Esophagus muscularis mucosa (tissue), 4 donors: ENCODE measurements at regions not wholly inside any gene's neighbourhood (a gene's known extent, or its start where the extent isn't known, plus 50 kb on each side); places are given as distances from the start of the nearest gene placed in this dataset.
A peak's percentile ranks its signal among the peaks of the same experiment; 100 is the strongest.

Experiments used
- DNase-seq: peaks from one replicate; pipeline ENCODE4 v3.0.0-alpha.2; 2017; ENCODE audit errors: extremely low spot score
- H3K27ac ChIP-seq, 4 donors: fragments of 200-600 bp; sonication (generic); replicated peaks in 1 of 4; 1 replicate in 3 of 4; 2 replicates in 1 of 4; pipeline ENCODE4 v1.5.1; 2016 to 2019; ENCODE audit warnings: mild to moderate bottlenecking in 1 of 4
- H3K27me3 ChIP-seq, 4 donors: fragments of 200-600 bp; sonication (generic); one replicate each; pipeline versions ENCODE4 v1.5.1 to v1.6.0; 2016 to 2019
- H3K36me3 ChIP-seq, 4 donors: fragments of 200-600 bp; sonication (generic); one replicate each; pipeline ENCODE4 v1.5.1; 2016 to 2019
- H3K4me1 ChIP-seq, 4 donors: fragments of 200-600 bp; sonication (generic); one replicate each; pipeline ENCODE4 v1.5.1; 2016 to 2019
- H3K4me3 ChIP-seq, 4 donors: fragments of 200-600 bp; sonication (generic); 1 replicate in 2 of 4; 2 replicates in 2 of 4; pipeline ENCODE4 v1.5.1; 2016 to 2019; ENCODE audit warnings: mild to moderate bottlenecking in 4 of 4, moderate library complexity in 1 of 4
- H3K9me3 ChIP-seq, 4 donors: fragments of 200-600 bp; sonication (generic); 1 replicate in 3 of 4; 2 replicates in 1 of 4; pipeline ENCODE4 v1.5.1; 2016 to 2019
- EP300 ChIP-seq: sonication (generic); formaldehyde crosslinking; IDR thresholded peaks from one replicate; pipeline ENCODE4 v1.6.1; 2017; ENCODE audit warnings: antibody characterized with exemption
- POLR2A ChIP-seq: fragments of 450-650 bp; IDR thresholded peaks from one replicate; pipeline ENCODE4 v1.6.1; 2017; ENCODE audit warnings: antibody characterized with exemption, moderate library complexity, mild to moderate bottlenecking, low read depth
- POLR2AphosphoS5 ChIP-seq, 2 donors: sonication (generic); formaldehyde crosslinking; IDR thresholded peaks; one replicate each; pipeline ENCODE4 v1.6.1; 2017; ENCODE audit warnings: antibody characterized with exemption in 2 of 2
- WGBS: methylation state at CpG from one replicate; pipeline ENCODE4 v1.1.5; 2018; 5-methylcytosine and 5-hydroxymethylcytosine counted together
- intact Hi-C: fragments of 100-400 bp; cut with DNase I; formaldehyde crosslinking; loops from one replicate; pipeline ENCODE4 v1.15.1; 2023
- TF ChIP-seq, protein P1 (sequence below), 3 experiments: fragments of 200-600 bp in 2 of 3; fragments of 450-650 bp in 1 of 3; sonication (generic) in 2 of 3; IDR thresholded peaks; one replicate each; pipeline ENCODE4 v1.5.1; 2017 to 2019; ENCODE audit warnings: antibody characterized with exemption in 3 of 3, mild to moderate bottlenecking in 2 of 3, moderate library complexity in 1 of 3

DNA sequence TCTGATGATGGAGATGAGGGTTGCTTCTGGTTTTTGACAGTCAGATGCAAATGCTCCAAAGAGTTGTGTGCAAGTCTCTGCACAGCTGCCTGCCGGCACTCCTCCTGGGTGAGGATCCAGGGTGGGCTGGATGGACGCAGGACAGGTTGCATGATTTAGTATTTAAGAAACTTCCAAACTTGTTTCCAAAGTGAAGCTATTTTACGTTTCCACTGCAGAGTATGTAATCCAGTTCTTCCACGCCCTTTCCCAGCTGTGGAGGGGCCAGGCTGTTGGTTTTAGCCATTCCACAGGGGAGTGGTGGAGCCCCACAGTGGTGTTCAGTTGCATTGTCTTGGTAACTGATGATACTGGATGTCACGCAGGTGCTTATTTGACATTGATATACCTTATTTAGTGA, 157.3 kb downstream of the THBS2 start:
- intact Hi-C loops, result no loop called here
- TF ChIP-seq, protein P1, sequence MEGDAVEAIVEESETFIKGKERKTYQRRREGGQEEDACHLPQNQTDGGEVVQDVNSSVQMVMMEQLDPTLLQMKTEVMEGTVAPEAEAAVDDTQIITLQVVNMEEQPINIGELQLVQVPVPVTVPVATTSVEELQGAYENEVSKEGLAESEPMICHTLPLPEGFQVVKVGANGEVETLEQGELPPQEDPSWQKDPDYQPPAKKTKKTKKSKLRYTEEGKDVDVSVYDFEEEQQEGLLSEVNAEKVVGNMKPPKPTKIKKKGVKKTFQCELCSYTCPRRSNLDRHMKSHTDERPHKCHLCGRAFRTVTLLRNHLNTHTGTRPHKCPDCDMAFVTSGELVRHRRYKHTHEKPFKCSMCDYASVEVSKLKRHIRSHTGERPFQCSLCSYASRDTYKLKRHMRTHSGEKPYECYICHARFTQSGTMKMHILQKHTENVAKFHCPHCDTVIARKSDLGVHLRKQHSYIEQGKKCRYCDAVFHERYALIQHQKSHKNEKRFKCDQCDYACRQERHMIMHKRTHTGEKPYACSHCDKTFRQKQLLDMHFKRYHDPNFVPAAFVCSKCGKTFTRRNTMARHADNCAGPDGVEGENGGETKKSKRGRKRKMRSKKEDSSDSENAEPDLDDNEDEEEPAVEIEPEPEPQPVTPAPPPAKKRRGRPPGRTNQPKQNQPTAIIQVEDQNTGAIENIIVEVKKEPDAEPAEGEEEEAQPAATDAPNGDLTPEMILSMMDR (IDR thresholded peaks at IDR 0.05), result no peak
- no peak for TF ChIP-seq POLR2A
- Histone ChIP-seq H3K4me3 (no peak overlapping the region), H3K36me3 (no peaks in the 10 kb centered on the region), H3K27ac (no peak overlapping the region), H3K4me1 (peaks cover 0 to 4% (median 0%) of the 10 kb centered on the region in 4 donors), H3K27me3 (no peaks in the 10 kb centered on the region), H3K9me3 (no peaks in the 10 kb centered on the region)
- peak; percentile 70 for DNase-seq
- WGBS, result 87% methylated on average over 5 of the region's 5 CpGs

DNA sequence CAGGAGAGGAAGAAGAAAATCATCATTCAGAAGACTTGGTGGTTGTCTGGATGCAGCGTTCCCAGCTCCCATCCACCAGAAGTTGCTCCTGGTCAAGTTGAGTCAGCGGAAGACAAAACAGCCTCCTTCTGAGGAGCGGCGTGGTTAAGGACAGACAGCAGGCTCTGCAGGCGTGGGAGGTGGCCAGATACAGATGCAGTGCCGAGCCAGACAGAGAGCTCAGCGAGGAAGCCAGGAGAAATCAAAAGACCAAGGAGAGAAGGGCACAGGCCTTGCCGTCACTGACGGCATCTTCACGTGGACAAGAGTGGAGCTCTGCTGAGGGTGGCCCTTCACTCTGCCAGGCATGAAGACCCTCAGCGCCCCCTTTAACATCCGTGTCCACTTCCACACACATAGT, 158.5 kb downstream of the THBS2 start:
- Histone ChIP-seq H3K27me3 (no peaks in the 10 kb centered on the region), H3K4me3 (no peak overlapping the region), H3K9me3 (peaks cover 0 to 10% (median 7%) of the 10 kb centered on the region in 4 donors), H3K27ac (no peak overlapping the region), H3K4me1 (peaks cover 0 to 4% (median 0%) of the 10 kb centered on the region in 4 donors), H3K36me3 (no peaks in the 10 kb centered on the region)
- no peak for TF ChIP-seq POLR2A
- TF ChIP-seq, protein P1 (IDR thresholded peaks at IDR 0.05), result no peak
- TF ChIP-seq POLR2AphosphoS5 (IDR thresholded peaks at IDR 0.05), result no peak
- no peak for TF ChIP-seq EP300
- intact Hi-C loops, result no loop called here
- 81% methylated on average over 11 of the region's 12 CpGs for WGBS
- peak; percentile 84 for DNase-seq

DNA sequence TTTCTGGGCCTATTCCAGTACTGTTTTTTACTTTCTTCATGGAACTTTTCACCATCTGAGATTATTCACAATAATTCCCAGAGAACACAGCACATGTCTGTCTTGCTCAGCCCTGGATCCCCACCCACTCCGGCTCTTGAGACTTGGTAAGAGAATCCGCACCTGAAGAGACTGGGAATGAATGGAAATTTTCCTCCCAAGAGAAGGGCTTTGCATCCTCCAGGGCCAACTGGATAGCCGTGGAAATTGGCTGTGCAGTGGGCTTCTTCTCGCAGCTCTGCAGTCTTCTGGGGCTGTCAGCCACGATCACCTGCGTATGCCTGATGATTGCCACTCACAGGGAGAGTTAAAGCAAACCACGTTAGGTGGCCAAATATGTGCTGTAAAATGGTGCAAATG, 159.1 kb downstream of the THBS2 start:
- intact Hi-C loops, result no loop called here
- H3K27me3 ChIP-seq, result no peaks in the 10 kb centered on the region
- WGBS, result 92% methylated on average over 6 of the region's 7 CpGs
- H3K36me3 ChIP-seq, result no peaks in the 10 kb centered on the region
- peaks cover 0 to 4% (median 0%) of the 10 kb centered on the region in 4 donors for H3K4me1 ChIP-seq
- peak; percentile 80 for DNase-seq
- H3K4me3 ChIP-seq, result no peak overlapping the region
- peaks cover 0 to 12% (median 7%) of the 10 kb centered on the region in 4 donors for H3K9me3 ChIP-seq
- TF ChIP-seq EP300, result no peak
- no peak for TF ChIP-seq POLR2AphosphoS5 (IDR thresholded peaks at IDR 0.05)
- TF ChIP-seq POLR2A, result no peak
- TF ChIP-seq, protein P1 (IDR thresholded peaks at IDR 0.05), result no peak
- no peak overlapping the region for H3K27ac ChIP-seq

DNA sequence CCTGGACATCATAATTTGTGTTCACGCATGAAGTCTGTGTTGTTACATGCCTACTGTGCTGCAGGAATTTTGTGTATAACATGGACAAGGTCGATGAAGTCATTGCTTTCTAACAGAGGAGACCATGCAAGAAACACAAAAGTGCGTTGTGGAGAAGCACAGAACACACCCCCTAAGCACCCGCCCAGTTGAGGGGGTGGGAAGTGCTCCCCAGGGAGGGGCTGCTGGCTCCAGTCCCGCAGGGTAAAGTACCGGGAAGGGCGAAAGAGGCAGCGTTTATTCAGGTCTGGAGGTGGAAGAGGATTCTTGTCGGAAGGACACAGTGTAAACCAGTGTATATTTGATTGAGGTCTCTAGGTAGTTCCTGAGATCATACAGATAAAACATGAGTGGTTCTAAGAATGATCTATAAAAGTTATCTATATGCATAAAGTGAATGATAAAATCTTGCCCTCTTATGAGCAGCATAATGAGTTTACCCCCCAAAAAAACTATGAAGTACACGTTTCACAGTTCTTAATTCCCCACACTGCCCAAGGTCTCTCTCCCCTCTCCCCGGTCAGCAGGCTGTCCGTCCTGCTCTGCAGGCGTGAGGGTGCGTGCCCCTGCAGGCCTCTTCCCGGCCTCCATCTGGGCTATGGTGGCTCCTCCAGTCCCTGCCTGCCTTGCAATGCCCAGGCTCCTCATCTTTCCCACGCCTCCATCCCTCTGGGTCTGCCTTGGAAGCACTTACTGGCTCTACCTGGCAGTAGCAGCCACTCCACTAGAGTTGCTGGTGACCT, 159.7 kb downstream of the THBS2 start:
- Histone ChIP-seq H3K27me3 (no peaks in the 10 kb centered on the region), H3K4me3 (no peak overlapping the region), H3K27ac (no peak overlapping the region), H3K4me1 (peaks cover 0 to 4% (median 0%) of the 10 kb centered on the region in 4 donors), H3K36me3 (no peaks in the 10 kb centered on the region), H3K9me3 (peaks cover 0 to 12% (median 7%) of the 10 kb centered on the region in 4 donors)
- 87% methylated on average over 16 of the region's 16 CpGs for WGBS
- DNase-seq, result peak; percentile 77
- TF ChIP-seq, protein P1 (IDR thresholded peaks at IDR 0.05), result no peak
- TF ChIP-seq EP300, result no peak
- no peak for TF ChIP-seq POLR2AphosphoS5 (IDR thresholded peaks at IDR 0.05)
- TF ChIP-seq POLR2A, result no peak
- intact Hi-C loops, result no loop called here
